Suprapubic skin (tissue), 4 donors: ENCODE measurements at regions not wholly inside any gene's neighbourhood (a gene's known extent, or its start where the extent isn't known, plus 50 kb on each side); places are given as distances from the start of the nearest gene placed in this dataset.

Experiments used
- EP300 ChIP-seq: sonication (generic); formaldehyde crosslinking; IDR thresholded peaks from one replicate; pipeline ENCODE4 v1.6.1; 2017; ENCODE audit warnings: antibody characterized with exemption
- POLR2AphosphoS5 ChIP-seq, 3 donors: sonication (generic); formaldehyde crosslinking; IDR thresholded peaks; one replicate each; pipeline ENCODE4 v1.6.1; 2017; ENCODE audit warnings: antibody characterized with exemption in 3 of 3
- TF ChIP-seq, protein P1 (sequence below), 2 donors: fragments of 200-600 bp in 1 of 2; fragments of 450-650 bp in 1 of 2; sonication (generic) in 1 of 2; IDR thresholded peaks; one replicate each; pipeline ENCODE4 v1.5.1; 2016 to 2019; ENCODE audit warnings: antibody characterized with exemption in 2 of 2, mild to moderate bottlenecking in 1 of 2, moderate library complexity in 1 of 2

DNA sequence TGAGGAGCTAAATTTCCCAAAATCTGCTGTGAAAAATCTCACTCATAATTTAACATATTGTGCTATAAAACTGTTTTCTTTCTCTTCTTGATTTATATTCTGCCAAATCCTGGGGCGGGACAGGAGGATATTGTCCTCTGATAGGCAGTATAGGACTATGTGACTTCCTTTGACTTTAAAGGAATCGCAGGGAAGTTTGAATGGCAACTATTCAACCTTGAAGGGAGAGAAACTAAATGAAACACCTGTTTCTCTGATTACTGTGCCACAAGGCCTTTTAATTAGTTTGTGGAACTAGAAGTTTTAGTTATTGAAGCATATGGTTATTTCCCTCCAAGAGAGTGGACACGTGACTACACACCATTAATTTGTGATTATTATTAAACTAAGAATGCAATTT is 607.4 kb downstream of the GATA3 start:
- TF ChIP-seq EP300 = no peak
- no peak for TF ChIP-seq POLR2AphosphoS5 (IDR thresholded peaks at IDR 0.05)
- TF ChIP-seq, protein P1, sequence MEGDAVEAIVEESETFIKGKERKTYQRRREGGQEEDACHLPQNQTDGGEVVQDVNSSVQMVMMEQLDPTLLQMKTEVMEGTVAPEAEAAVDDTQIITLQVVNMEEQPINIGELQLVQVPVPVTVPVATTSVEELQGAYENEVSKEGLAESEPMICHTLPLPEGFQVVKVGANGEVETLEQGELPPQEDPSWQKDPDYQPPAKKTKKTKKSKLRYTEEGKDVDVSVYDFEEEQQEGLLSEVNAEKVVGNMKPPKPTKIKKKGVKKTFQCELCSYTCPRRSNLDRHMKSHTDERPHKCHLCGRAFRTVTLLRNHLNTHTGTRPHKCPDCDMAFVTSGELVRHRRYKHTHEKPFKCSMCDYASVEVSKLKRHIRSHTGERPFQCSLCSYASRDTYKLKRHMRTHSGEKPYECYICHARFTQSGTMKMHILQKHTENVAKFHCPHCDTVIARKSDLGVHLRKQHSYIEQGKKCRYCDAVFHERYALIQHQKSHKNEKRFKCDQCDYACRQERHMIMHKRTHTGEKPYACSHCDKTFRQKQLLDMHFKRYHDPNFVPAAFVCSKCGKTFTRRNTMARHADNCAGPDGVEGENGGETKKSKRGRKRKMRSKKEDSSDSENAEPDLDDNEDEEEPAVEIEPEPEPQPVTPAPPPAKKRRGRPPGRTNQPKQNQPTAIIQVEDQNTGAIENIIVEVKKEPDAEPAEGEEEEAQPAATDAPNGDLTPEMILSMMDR (IDR thresholded peaks at IDR 0.05) = no peak
